HT1080 (cell line): ENCODE measurements at regions not wholly inside any gene's neighbourhood (a gene's known extent, or its start where the extent isn't known, plus 50 kb on each side); places are given as distances from the start of the nearest gene placed in this dataset.

Source experiments
- DNase-seq: peaks from one replicate; pipeline ENCODE4 v3.0.0-alpha.2; 2015; ENCODE audit warnings: low read depth

DNA sequence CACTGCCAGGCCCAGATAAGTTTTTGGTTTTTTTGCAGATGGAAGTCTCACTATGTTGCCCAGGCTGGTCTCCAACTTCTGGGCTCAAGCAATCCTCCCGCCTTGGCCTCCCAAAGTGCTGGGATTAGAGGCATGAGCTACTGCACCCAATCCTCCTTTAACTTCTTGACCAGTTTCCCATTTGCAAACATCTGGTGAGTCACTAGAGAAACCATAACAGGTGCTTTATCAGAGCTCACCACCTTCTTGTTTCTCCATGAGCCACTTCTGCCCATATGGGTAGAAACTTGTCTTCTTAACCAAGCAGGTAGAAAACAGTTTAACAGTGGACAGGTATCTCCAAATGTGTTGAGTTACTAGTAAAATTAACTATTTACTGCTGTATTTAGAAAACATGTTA, 128.4 kb upstream of the AP1S2 start:
- no peak for DNase-seq

DNA sequence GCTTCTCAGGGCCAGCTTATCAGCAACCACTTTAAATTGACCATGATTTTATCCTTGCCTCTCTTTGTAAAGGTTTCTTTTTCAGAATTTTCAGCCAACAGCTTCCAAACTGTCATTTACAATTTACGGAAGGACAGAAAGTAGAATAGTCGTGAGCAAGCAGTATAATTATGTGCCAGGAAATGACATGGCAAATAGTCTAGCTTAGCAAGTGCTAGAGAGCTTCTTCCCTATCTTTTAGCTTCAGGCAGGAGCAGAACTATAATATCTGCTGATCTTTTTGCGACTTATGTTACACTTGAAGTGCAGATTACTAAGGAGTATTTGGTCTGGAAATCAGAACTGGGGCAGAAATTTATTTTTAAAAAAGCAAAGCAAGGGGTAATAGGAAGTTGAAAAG, 123.0 kb upstream of the AP1S2 start:
- DNase-seq = no peak

DNA sequence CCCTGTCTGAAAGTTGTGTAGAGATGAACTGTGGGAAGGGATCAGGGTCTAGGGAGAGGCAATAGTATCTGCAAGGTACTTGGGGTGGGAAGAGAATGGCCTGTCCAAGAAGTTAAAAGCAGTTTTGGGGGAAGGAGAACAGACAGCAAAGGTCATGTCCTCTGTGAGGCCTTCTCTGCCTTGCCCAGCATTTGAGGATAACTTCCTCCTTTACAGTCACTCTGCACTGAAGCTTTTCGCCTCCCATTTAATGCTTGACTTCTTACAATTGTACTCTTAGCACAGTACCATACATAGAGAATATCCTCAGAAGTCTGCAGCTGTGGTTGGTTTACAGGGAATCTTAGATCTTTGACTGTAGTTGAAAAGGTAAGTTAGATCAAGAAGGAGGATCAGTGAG, 121.8 kb upstream of the AP1S2 start:
- no peak for DNase-seq

DNA sequence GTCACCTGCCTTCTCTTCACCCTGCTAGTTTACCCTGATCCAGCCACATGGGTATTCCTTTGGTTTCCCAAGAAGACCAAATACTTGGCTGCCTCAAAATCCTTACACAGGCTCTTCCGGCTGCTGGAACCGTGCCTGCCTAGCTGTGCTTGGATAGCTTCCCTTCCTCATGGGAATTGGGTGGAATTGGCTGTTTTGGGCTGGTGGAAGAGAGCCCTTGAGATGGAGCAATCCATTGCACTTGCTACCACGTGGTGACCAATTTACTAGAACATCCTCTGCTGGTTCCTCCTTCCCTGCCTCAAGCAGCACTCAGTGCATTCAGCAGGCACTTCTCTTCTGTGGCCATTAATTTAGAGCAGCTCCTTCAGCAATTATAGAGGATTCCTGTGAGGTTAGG, 119.3 kb upstream of the AP1S2 start:
- no peak for DNase-seq

DNA sequence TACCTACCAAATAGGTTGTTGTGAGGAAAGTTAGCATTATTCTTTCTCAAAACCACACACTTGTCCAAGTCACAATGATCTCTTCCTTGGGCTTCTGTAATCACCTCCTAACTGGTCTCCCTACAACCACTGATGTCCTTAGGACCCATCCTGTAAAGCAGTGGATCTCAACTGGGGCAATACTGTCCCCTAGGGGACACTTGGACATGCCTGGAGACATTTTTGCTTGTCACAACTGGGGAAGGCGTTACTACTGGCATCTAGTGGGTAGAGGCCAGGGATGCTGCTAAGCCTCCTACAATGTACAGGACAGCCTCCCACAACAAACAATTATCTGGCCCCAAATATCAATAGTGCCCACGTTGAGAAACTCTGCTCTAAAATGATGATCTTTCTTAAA, 118.7 kb upstream of the AP1S2 start:
- DNase-seq = peak; percentile 62

DNA sequence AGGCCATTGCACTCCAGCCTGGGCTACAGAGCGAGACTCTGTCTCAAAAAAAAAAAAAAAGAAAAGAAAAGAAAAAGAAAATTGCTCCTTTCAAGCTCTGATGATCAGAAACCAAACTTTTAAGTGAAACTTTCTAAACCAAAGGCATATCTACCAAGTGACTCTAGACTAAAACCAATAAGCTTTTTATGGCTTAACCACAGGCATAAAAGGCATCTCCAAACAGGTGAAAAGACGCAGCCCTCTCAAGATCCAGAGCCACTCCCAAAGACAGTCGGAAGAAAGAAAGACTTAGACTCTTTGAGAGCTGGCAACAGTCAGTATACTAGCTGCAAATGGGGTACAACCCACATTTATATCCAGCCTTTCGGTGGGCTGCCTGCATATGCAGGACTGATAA, 117.1 kb upstream of the AP1S2 start:
- no peak for DNase-seq

DNA sequence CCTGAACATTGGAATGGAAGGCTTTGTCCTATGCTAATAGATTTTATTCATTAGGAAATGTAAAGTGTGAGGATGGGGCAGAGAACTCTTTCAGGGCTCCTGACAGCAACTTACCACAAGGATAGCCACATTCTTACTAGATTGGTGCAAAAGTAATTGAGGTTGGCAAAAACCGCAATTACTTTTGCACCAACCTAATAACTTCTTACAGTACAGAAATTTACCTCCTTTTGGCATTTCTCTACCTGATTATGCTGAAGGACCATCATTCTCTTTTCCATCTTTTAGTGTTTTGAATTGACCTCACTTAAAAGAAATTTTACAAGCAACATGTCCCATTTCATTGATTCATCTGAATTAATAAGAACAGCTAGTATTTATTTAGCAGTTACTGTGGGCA, 109.2 kb upstream of the AP1S2 start:
- DNase-seq = no peak

DNA sequence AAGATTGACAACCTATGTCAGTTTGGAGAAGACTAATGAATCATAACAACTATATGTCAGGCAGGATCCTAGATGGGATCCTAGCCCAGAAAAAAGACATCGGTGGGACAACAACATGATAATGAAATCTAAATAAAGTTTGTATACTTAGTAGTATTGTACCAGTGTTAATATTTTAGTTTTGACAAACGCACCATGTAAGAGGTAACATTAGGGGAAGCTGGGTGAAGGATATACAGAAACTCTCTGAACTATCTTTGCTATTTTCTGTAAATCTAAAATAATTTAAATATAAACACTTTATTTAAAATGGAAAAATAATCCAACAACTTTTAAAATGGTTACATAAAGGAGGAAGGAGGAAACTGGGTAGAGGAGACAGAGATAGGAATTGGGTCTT, 105.6 kb upstream of the AP1S2 start:
- DNase-seq = no peak

DNA sequence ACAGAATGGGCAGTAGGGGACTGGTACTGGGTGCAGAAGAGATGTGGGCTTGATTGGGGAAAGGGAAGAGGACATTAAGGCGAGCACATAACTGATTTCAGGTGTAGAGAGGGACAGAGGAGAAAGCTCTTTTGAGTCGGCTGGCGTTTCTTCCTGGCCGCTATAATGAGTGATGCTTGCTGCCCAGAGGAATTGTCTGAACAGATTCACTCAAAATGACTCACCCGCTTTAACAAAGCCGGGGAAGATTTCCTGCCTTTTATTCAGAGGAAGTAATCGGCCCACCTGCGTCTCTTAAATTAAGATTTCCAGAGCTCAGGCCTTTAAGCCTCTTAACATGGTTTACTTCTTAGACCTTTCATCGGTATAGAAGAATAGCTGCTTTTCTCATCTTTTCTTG, 102.1 kb upstream of the AP1S2 start:
- DNase-seq = peak; percentile 69

DNA sequence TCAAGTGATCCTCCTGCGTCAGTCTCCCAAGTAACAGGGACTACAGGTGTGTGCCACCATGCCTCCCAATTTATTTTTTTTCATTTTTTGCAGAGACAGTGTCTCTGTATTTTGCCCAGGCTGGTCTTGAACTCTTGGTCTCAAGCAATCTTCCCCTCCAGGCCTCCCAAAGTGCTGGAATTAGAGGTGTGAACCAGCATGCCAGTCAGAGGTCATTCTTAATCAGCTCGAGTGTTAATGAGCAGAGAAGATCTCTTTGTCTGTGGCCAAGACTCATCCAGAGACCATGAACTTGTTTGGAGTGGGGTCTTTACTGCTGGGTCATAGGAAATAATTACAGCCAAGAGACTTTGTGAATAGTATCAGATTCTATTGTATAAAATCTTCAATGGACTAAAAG, 99.2 kb upstream of the AP1S2 start:
- DNase-seq = no peak

DNA sequence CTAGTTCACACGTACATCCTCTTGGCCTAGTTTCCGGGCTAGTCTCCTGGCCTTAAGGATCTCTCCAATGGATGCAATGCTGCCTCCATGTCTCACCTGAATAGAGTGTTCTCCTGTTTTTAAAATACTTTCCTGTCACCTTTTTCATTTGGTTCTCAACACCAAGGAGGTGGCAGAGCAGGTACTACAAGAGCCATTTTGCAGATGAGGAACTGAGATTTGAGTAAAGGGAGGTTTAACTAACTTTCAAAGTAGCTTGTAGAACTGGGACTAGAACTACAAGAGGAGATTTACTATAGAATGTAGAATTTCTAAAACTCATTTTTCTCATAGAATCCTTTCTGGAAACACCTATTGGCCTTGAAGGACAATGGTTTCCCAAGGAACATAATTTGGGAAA, 97.6 kb upstream of the AP1S2 start:
- no peak for DNase-seq

DNA sequence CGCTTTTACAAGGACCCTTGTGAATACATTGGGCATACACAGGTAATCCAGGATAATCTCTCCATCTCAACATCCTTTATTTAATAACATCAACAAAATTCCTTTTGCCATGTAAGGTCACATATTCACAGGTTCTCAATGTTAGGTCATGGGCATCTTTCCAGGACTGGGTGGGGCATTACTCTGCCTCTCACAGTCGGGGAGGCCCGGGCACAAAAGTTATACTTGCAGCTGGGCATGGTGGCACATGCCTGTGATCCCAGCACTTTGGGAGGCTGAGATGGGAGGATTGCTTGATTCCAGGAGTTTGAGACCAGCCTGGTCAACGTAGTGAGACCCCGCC, 93.7 kb upstream of the AP1S2 start:
- DNase-seq = no peak

DNA sequence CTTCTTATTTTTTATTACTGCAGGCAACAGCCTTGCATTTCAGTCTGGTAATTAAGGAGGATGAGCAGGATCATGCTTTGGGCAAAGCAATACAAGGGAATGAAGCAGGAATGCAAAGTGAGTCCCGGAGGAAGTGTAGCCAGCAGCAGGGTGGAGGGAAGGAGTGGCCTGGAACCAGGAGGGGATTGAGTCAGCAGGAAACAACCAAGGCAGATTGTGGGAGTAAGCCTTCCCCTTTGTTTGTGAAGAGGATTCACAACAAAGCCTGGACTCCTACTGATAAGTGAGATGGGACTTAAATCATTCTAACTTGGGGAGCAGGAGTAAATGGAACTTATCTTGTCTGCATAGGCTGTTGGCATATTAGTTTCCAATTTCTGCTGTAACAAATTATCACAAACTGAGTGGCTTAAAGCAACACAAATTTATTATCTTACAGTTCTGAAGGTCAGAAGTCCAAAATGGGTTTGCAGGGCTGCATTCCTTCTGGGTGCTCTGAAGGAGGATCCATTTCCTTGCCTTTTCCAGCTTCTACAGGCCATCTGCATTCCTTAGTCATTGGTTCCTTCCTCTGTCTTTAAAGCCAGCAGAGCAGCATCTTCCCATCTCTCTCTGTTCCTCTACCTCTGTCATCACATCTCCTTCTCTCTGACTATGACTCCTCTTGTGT, 93.2 kb upstream of the AP1S2 start:
- DNase-seq = peak; percentile 78

DNA sequence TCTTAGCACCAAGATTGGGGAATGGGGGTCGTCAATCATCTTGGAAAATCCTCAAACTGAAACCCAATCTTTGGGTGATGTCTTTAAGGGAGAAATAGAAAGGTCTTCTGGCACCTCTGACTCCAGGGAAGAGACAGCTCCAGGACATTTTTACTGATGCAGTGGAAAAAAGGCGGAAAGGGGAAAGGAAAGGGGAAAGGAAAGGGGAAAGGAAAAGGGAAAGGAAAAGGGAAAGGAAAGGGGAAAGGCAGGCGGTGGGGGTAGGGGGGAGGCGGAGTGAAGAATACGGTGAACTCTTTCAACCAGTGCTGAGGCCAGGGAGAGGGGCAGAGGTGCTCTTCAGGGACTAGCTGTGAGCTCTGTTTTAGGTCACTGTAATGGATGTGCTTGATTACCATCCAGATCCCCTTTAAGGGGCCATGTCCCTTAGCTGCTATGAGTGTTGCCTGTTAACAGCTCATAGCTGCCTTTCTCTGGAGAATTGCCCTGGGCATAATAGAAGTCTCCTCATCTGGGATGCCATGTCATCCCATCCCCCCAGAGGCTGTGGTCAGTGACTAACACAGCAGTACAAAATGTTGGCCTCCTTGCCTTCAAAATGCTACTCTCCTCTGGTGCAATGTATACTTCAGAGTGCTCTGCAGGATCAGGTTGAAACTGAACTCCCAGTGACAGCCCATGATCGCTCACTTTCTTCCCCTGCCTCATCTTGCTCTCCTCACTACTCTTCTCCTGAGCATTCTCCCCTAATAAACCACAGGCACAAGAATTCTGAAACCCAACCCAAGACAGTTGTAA, 92.4 kb upstream of the AP1S2 start:
- DNase-seq = peak; percentile 83

DNA sequence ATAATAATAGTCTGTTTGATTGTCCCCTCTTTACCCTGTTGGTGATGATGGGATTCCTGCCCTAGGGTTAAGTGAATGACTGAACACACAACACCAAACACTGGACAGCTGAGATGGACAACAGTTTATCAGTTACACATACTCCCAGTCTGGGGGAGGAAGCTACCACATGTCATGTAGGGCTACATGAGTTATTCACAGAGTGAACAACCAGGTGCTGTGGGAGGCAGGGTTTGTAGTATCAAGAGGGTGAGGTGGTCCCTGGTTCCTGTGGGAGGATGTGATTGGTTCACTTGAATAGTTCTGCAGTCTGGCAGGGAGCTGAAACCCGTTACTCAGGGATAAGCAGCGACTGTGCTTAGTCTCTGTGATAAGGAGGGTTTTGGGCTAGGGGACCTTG, 88.8 kb upstream of the AP1S2 start:
- DNase-seq = no peak

DNA sequence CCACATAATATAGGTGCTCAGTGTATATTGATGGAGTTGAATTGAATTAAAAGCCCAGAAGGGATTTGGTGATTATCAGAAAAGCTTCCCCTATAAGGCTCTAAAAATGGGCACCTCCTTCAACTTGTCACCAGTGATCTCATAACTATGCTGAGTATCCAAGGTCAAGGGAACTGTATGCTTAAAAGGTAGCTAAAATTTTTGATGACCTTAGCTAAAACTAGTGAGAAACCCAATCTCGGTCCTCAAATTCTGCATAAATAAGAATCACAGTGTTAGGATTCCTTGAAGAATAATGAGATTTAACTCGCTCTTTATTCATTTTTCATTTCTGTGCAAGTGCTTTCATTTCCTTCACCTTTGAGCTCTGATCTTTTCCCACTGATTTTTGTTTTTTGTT, 87.7 kb upstream of the AP1S2 start:
- no peak for DNase-seq

DNA sequence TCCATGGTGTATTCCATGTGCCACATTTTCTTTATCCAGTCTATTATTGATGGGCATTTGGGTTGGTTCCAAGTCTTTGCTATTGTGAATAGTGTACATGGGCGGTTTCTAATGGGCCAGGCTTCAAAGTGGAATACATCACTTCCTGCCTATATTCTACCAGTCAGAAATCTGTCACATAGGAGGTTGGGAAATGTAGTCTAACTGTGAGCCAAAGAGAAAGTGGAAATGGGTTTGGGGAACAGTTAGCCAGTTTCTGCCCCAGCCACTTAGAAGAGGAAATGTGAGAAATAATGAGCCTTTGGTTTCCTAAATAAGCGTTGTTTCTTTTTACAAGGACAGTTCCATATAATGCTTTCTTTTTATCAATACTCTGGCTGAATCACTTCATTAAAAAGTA, 85.1 kb upstream of the AP1S2 start:
- no peak for DNase-seq

DNA sequence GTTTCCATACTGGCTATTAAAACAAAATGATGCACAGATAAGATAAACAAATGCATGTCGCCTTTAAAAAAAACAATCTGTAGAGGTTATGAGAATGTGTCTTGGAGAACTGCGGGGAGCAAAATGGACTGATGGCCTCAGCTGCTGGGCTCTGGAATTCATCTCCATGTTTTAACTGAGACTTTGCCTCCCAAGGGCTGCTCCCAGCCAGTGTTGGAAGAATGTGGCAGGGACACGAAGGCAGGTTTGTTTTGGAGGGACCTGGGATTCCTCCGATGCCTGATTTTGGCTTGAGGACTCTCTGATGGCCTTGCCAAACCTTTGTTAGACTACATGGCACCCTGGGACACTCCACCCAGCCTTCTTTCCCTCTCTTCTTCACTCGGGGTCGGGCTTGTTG, 83.5 kb upstream of the AP1S2 start:
- DNase-seq = no peak

DNA sequence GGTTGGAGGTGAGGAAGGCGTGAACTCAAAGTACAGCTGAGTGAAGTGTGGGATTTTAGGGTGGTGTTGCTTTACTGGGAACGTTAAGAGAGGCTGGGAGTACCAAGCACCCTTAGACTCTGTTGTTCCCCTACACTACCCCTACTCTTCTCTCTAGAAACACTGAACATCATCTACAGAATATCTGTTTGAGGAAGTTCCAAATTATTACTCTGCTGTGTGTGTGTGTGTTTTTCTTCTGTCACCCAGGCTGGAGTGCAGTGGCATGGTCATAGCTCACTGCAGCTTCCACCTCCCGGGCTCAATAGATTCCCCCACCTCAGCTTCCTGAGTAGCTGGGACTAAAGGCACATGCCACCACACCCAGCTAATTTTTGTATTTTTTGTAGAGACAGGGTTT, 76.7 kb upstream of the AP1S2 start:
- DNase-seq = no peak

DNA sequence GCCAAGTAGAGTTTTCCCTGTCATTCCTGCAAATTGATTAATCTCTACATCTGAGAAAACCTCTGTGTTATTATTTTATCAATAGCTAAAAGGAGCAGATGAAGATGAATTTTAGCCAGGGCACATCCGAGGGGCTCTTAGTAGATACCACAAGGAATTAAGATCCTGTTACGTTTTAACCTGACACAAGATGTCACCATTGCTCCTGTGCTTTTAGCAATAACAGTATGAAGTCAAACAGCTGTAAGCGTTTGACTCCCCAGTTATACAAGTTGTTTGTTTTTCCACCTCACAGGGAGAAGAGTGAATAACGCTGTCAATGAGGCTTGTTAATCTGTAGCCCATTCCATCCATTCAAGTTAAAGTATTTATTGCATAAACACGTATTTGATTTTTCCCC, 76.0 kb upstream of the AP1S2 start:
- peak; percentile 40 for DNase-seq

DNA sequence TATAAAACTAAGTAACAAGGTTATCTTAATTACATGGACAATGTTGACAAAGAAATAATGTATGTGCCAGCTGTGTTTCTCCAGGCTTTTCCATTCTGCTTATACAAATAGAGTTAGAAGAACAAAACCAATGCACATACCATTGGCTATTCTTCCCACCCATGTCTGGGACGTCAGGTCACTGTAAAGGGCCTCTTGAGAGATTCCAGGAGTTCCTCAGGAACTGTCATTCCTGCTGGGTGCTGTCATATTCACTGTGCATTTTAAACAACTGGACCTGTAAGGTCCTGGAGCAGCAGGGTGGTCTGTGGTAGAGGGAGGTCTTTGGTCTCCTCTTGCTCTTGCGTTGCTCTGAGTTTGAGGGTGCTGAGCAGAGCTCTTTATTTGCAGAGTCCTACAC, 74.6 kb upstream of the AP1S2 start:
- DNase-seq = no peak

DNA sequence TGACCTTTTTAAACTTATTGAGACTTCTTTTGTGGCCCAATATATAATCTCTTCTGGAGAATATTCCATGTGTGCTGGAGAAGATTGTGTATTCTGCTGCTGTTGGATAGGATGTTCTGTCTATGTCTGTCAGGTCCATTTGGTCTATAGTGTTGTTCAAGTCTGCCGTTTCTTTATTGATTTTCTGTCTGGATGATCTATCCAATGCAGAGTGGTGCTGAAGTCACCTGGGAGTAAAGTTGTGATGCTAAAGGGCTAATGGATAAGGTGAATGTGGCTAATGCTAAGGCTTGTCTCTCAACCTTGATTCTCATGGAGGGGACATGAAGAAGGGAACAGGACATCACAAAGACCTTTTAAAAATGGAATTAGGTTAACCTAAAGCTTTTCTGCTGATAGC, 72.0 kb upstream of the AP1S2 start:
- DNase-seq = no peak

DNA sequence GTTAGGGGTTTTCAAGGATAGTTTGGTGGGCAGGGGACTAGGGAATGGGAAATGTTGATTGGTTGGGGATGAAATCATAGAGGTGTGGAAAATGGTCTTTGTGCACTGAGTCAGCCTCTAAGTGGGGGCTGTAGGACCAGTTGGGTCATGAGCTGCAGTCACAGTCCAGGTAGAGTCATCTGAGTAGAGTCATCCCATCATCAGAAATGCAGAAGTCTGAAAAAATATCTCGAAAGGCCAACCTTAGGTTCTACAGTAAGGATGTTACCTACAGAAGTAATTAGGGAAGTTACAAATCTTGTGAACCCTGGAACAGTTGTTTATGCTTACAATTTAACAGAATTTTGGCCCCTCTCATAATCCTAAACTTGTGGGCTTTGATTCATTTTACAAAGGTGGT, 63.4 kb upstream of the AP1S2 start:
- DNase-seq = no peak

DNA sequence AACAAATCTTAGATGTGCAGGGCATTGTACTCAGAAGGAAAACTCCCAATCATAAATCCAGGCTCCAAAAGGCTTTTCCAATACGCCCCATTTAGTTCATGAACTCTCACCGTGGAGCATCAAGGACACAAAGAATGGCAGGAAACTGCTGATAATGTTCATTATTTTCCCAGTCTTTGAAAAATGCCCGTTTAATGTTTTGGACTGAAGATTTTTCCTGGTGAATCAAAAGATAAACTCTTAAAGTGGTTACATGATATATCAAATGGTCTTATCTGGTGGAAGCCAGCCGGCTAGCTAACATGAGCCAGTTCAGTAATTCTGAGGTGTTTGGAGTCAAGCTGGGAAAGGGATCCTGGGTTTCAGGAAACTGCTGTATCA, 62.1 kb upstream of the AP1S2 start:
- no peak for DNase-seq
